ENCODE measurements at regions not wholly inside any gene's neighbourhood (a gene's known extent, or its start where the extent isn't known, plus 50 kb on each side); places are given as distances from the start of the nearest gene placed in this dataset.

DNA sequence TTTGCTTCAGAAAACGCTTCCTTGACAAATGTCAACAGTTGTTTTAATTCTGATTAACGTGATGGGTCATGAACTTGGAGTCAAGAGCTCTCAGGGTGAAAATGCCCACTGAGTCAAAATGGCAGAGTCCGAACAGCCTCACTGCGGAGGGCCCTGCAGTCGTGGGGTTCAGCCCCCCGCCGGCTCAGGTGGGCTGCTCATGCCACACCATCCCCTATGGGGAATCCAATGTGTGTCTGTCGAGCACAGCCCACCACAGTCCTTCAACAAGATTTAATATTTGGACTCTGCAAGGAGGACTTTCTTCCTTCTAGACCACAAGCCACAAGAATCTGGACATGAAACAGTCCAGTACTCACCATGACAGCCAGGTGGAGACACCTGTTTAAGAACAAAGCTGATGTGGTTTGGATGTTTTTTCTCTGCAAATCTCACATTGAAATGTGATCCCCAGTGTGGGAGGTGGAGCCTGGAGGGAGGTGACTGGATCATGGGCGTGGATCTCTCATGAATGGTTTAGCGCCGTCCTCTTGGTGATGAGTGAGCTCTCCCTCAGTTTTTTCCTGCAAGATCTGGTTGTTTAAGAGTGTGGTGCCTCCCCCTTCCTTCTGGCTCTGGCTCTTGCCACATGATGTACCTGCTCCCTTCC, 201.0 kb downstream of the NDUFA10 start:
- DNase-seq (ENCODE audit: low spot score) (peak; percentile 21), ATAC-seq (ENCODE audit: low FRiP score) (peak; percentile 44)
- TF ChIP-seq, protein P1, sequence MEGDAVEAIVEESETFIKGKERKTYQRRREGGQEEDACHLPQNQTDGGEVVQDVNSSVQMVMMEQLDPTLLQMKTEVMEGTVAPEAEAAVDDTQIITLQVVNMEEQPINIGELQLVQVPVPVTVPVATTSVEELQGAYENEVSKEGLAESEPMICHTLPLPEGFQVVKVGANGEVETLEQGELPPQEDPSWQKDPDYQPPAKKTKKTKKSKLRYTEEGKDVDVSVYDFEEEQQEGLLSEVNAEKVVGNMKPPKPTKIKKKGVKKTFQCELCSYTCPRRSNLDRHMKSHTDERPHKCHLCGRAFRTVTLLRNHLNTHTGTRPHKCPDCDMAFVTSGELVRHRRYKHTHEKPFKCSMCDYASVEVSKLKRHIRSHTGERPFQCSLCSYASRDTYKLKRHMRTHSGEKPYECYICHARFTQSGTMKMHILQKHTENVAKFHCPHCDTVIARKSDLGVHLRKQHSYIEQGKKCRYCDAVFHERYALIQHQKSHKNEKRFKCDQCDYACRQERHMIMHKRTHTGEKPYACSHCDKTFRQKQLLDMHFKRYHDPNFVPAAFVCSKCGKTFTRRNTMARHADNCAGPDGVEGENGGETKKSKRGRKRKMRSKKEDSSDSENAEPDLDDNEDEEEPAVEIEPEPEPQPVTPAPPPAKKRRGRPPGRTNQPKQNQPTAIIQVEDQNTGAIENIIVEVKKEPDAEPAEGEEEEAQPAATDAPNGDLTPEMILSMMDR (IDR thresholded peaks at IDR 0.05), result no peak

DNA sequence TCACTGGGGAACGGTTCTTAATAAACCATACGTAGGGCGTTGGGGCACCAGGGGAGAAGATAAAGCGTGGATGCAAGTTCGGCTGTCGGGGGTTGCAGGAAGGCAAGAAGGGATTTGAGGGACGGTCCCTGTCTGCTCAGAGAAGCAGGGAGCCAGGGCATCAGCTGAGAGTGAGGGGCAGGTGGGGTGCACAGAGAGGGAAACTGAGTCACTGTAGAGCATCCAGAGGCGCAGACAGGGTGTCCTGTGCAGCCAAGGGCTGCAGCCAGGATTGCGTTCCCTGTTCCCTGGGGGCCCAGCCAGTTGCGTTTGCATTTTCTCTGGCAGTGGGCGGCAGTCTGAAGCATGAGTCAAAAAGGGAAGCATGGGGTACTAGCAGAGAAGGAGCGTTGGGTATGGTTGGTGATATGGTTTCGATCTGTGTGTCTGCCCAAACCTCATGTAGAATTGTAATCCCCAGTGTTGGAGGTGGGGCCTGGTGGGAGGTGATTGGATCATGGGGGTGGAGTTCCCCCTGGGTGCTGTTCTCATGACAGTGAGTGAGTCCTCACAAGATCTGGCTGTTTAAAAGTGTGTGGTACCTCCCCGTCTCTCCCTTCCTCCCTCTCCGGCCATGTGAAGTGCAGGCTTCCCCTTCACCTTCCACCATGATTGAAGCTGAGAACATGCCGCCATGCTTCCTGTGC, 202.9 kb downstream of the NDUFA10 start:
- DNase-seq (ENCODE audit: low spot score) (no peak), ATAC-seq (ENCODE audit: low FRiP score) (no peak)
- TF ChIP-seq, protein P1 (IDR thresholded peaks at IDR 0.05), result no peak

DNA sequence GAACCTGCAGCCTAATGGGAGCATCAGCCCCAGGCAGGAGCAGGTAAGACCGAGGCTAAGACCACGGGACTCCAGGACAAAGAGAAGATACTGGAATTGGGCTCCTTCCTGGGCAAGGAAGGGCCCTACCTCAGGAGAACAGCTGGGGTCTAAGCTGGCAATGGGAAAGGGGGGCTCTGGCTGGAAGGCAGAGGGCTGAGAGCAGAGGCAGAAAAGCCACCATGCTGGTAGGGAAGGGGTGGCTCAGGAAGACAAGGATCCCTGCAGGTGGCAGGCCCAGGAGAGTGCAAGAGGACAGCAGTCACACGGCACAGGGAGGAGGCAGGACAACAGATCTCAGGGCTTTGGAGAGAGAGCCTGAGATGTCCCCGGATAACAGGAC, 203.5 kb downstream of the NDUFA10 start:
- DNase-seq (ENCODE audit: low spot score) (no peak), ATAC-seq (ENCODE audit: low FRiP score) (no peak)
- TF ChIP-seq, protein P1 (IDR thresholded peaks at IDR 0.05), result no peak

DNA sequence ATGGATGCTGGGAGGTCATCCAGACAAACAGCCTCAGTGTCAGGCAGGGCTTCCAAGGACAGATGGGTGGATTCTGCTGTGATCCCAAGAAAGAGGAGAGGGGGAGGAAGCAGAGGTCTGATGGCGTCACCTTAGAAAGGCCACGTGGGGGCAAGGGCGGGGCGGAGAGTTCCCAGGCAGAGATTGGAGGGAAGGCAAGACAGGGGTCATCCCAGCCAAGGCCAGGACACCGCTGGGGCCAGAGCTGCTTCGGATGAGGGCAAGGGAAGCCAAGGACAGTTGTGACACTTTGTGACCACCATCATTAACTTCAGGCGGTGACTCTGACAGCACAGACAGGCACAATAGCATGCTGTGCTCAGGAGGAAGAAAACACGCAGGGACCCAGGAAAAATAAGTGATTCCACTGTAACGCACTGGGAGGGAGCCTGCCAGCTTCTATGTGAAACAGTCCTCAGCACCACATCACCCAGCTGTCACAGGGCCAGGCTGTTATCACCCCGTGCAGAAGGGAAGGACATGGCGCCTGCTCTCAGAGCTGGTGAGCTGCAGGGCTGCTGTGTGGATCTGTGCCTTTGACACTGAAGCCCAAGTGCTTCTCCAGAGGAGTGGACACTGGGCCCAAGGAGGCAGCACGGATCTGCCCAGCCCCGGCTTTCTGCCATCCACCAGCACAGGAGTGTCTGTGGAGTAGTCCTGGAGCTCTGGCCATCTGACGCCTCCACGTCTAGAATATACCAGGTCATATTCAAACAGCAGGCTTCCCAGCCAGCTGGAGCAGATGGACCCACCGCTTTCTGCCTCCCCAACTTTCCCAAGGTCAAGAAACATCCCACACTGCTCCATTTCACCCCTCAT, 204.1 kb downstream of the NDUFA10 start:
- TF ChIP-seq, protein P1 (IDR thresholded peaks at IDR 0.05), result no peak
- ATAC-seq (ENCODE audit: low FRiP score) (peak; percentile 10), DNase-seq (ENCODE audit: low spot score) (no peak)

DNA sequence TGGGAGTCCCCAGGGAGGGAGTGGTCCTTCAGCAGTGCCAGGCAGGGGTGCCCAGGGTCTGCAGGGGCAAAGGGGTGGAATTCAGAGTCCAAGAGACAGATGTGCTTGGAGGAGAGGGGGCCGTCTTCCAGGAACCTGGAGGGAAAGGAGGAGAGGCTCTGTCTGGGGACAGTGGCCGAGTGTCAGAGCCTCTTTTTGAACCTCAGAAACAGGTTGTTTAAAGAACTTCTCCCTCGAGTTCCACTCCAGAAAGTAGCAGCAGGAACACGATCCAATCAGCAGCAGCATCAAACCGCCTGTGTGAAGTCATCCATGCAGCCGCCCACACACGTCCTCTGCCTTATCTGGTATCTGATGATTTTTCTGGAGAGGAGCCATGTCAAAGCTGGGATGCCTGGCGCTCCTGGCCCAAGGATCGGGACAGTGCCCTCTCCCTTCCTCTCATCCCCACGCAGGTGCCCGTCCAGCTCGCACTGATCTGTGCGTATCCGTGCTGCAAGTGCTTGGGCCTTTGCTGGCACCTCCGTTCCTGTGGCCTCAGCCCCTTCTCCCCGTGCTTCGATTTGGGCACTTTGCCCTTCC, 205.1 kb downstream of the NDUFA10 start:
- no peak for DNase-seq (ENCODE audit: low spot score)
- ATAC-seq (ENCODE audit: low FRiP score), result no peak
- TF ChIP-seq, protein P1 (IDR thresholded peaks at IDR 0.05), result no peak

DNA sequence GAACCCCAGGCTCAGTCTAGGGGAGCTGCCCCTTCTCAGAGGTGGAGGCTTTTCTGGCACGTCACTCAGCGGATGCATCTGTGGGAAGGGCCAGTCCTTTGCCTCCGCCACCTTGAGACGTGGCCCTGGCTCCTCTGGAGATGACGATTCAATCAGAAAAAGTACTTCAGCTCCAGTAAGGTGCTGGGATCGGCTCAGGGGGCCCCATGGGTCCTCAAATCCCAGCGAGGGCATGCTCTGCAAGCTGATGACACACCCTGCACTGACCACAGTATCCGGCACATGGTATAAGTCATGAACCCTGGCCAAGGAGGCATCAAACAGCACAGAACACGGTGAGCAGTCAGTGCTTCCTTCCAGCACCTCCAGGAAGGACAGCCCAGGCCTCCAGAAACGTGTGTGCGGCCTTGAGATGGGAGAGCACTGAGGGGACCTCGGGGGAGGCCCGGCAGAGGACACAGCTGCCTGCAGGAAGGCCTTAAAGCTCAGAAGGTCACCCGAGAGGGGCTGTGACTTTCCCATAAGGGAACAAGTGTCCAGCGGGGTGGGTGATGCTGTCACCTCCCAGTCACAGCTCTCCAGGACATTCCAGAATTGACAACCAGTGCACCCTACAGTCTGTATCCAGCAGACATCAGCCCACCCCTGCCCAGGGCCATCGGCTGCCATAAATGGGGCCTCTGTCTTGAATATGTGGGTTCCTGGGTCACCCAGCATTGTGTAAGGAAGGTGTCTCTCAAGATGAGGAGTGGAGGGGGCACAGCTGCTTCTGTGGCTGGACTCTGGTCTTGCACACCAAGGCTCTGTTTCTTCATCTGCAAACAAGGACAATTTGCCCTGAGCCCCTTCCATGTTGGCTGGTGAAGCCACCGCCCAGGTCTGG, 205.8 kb downstream of the NDUFA10 start:
- DNase-seq (ENCODE audit: low spot score) (no peak), ATAC-seq (ENCODE audit: low FRiP score) (no peak)
- TF ChIP-seq, protein P1 (IDR thresholded peaks at IDR 0.05), result no peak

Measured in omental fat pad (tissue), 3 donors.